Progenitor cell of endocrine pancreas (in vitro differentiated cells): ENCODE measurements at regions not wholly inside any gene's neighbourhood (a gene's known extent, or its start where the extent isn't known, plus 50 kb on each side); places are given as distances from the start of the nearest gene placed in this dataset.
"Not testable (repeated sequence)": the region's sequence is repeated elsewhere in the genome, so short reads cannot be mapped to it uniquely, and the experiment has no call there.

Source experiments
- DNase-seq: peaks from one replicate; pipeline ENCODE4 v3.0.0; 2021; ENCODE audit warnings: low spot score; ENCODE audit not compliant: unreplicated experiment
- H3K27ac Mint-ChIP-seq: 2 replicates; pipeline ENCODE4 v1.8.0; 2021; ENCODE audit warnings: mild to moderate bottlenecking, moderate library complexity, mixed read lengths
- H3K27me3 Mint-ChIP-seq: 2 replicates; pipeline ENCODE4 v1.8.0; 2021; ENCODE audit warnings: mixed read lengths
- H3K36me3 Mint-ChIP-seq: 2 replicates; pipeline ENCODE4 v1.8.0; 2022; ENCODE audit warnings: mixed read lengths; ENCODE audit not compliant: insufficient read depth
- H3K4me1 Mint-ChIP-seq: 2 replicates; pipeline ENCODE4 v1.8.0; 2021; ENCODE audit warnings: low read depth, mixed read lengths
- H3K4me3 Mint-ChIP-seq: 2 replicates; pipeline ENCODE4 v1.8.0; 2021; ENCODE audit warnings: low read depth, mild to moderate bottlenecking, moderate library complexity, mixed read lengths
- H3K9me3 Mint-ChIP-seq: 2 replicates; pipeline ENCODE4 v1.8.0; 2021; ENCODE audit warnings: low read depth, mixed read lengths
- CTCF ChIP-seq: fragments of 200-600 bp; sonication (generic); IDR thresholded peaks from one replicate; pipeline ENCODE4 v1.5.0; 2021; ENCODE audit warnings: antibody characterized with exemption, mild to moderate bottlenecking; ENCODE audit not compliant: unreplicated experiment

- Mint-ChIP-seq H3K9me3 (peaks cover 2% of the 10 kb centered on the region), H3K27ac (no peak overlapping the region), H3K4me1 (peaks cover 5% of the 10 kb centered on the region), H3K36me3 (no peaks in the 10 kb centered on the region), H3K27me3 (peaks cover 17% of the 10 kb centered on the region), H3K4me3 (no peak overlapping the region)
- no peak for TF ChIP-seq CTCF
- DNase-seq = no peak
These were observed 220.7 kb upstream of the MSX2 start for GRCh38 chr5:174503461-174504265.

GRCh38 chr5:174504266-174504726 is 220.1 kb upstream of the MSX2 start:
- no peak for DNase-seq

GRCh38 chr5:174505621-174506020 is 218.8 kb upstream of the MSX2 start:
- Mint-ChIP-seq H3K4me1 (peaks cover 5% of the 10 kb centered on the region), H3K9me3 (no peaks in the 10 kb centered on the region), H3K4me3 (no peak overlapping the region), H3K27ac (no peak overlapping the region), H3K27me3 (peaks cover 17% of the 10 kb centered on the region), H3K36me3 (no peaks in the 10 kb centered on the region)
- DNase-seq = no peak
- TF ChIP-seq CTCF = no peak

More at GRCh38 chr5:174504266-174504726, 220.1 kb upstream of the MSX2 start:
- TF ChIP-seq CTCF = no peak
- Mint-ChIP-seq H3K4me3 (no peak overlapping the region), H3K4me1 (peaks cover 5% of the 10 kb centered on the region), H3K27me3 (peaks cover 17% of the 10 kb centered on the region), H3K27ac (no peak overlapping the region), H3K36me3 (no peaks in the 10 kb centered on the region), H3K9me3 (peaks cover 2% of the 10 kb centered on the region)

GRCh38 chr5:174510782-174511453 is 213.5 kb upstream of the MSX2 start:
- H3K9me3 Mint-ChIP-seq, H3K27ac Mint-ChIP-seq, H3K4me1 Mint-ChIP-seq, H3K36me3 Mint-ChIP-seq, DNase-seq, H3K27me3 Mint-ChIP-seq, H3K4me3 Mint-ChIP-seq: not testable (repeated sequence)

GRCh38 chr5:174511714-174512253 is 212.6 kb upstream of the MSX2 start:
- peaks cover 6% of the 10 kb centered on the region for H3K4me1 Mint-ChIP-seq
- no peak for TF ChIP-seq CTCF
- DNase-seq = no peak
- H3K9me3 Mint-ChIP-seq = peaks cover 3% of the 10 kb centered on the region
- H3K4me3 Mint-ChIP-seq = no peak overlapping the region
- H3K27ac Mint-ChIP-seq = no peak overlapping the region
- peaks cover 8% of the 10 kb centered on the region for H3K27me3 Mint-ChIP-seq
- H3K36me3 Mint-ChIP-seq = no peaks in the 10 kb centered on the region
